GM23248 (cell line): ENCODE measurements at regions not wholly inside any gene's neighbourhood (a gene's known extent, or its start where the extent isn't known, plus 50 kb on each side); places are given as distances from the start of the nearest gene placed in this dataset.
"Not testable (repeated sequence)": the region's sequence is repeated elsewhere in the genome, so short reads cannot be mapped to it uniquely, and the experiment has no call there.

Experiments
- DNase-seq: peaks from one replicate; pipeline ENCODE4 v3.0.0-alpha.2; 2015
- H2AFZ ChIP-seq: fragments of 200-600 bp; sonication (generic); 2 replicates; pipeline ENCODE4 v1.6.1; 2016; ENCODE audit warnings: antibody characterized with exemption
- H3F3A ChIP-seq: fragments of 200-600 bp; sonication (generic); 2 replicates; pipeline ENCODE4 v1.6.1; 2016; ENCODE audit warnings: mild to moderate bottlenecking, antibody characterized with exemption, mixed run types; ENCODE audit not compliant: insufficient read depth
- H3K27ac ChIP-seq: fragments of 200-600 bp; sonication (generic); 2 replicates; pipeline ENCODE4 v1.5.1; 2016; ENCODE audit warnings: mild to moderate bottlenecking
- H3K27me3 ChIP-seq: fragments of 200-600 bp; sonication (generic); replicated peaks from 2 replicates; pipeline ENCODE4 v1.6.1; 2016; ENCODE audit warnings: mild to moderate bottlenecking; ENCODE audit not compliant: insufficient read depth
- H3K36me3 ChIP-seq: fragments of 200-600 bp; sonication (generic); 2 replicates; pipeline ENCODE4 v1.6.1; 2016; ENCODE audit warnings: low read depth, mild to moderate bottlenecking
- H3K4me1 ChIP-seq: fragments of 200-600 bp; sonication (generic); 2 replicates; pipeline ENCODE4 v1.6.1; 2016; ENCODE audit warnings: mild to moderate bottlenecking; ENCODE audit not compliant: insufficient read depth
- H3K4me2 ChIP-seq: fragments of 200-600 bp; sonication (generic); one replicate; pipeline ENCODE4 v1.6.1; 2016; ENCODE audit warnings: mild to moderate bottlenecking; ENCODE audit not compliant: unreplicated experiment
- H3K4me3 ChIP-seq: fragments of 200-600 bp; sonication (generic); 2 replicates; pipeline ENCODE4 v1.5.1; 2016; ENCODE audit warnings: mild to moderate bottlenecking
- H3K79me2 ChIP-seq: fragments of 200-600 bp; sonication (generic); 2 replicates; pipeline ENCODE4 v1.6.1; 2016; ENCODE audit warnings: mild to moderate bottlenecking; ENCODE audit not compliant: insufficient read depth
- H3K9ac ChIP-seq: fragments of 200-600 bp; sonication (generic); 2 replicates; pipeline ENCODE4 v1.6.1; 2016; ENCODE audit warnings: mild to moderate bottlenecking
- H3K9me2 ChIP-seq: fragments of 200-600 bp; sonication (generic); 2 replicates; pipeline ENCODE4 v1.6.1; 2016; ENCODE audit warnings: mixed run types, mild to moderate bottlenecking, moderate library complexity; ENCODE audit not compliant: insufficient read depth
- H3K9me3 ChIP-seq: fragments of 200-600 bp; sonication (generic); one replicate; pipeline ENCODE4 v1.6.1; 2017; ENCODE audit warnings: low read depth
- H4K20me1 ChIP-seq: fragments of 200-600 bp; sonication (generic); 2 replicates; pipeline ENCODE4 v1.6.0; 2016; ENCODE audit not compliant: insufficient read depth
- EZH2 ChIP-seq: fragments of 200-600 bp; sonication (generic); IDR thresholded peaks from 2 replicates; pipeline ENCODE4 v1.6.1; 2018; ENCODE audit warnings: antibody characterized with exemption, mild to moderate bottlenecking; ENCODE audit not compliant: insufficient read depth, poor library complexity, severe bottlenecking
- EZH2phosphoT487 ChIP-seq: fragments of 200-600 bp; sonication (generic); IDR thresholded peaks from 2 replicates; pipeline ENCODE4 v1.6.1; 2018; ENCODE audit warnings: antibody characterized with exemption, moderate library complexity, mild to moderate bottlenecking, low read depth; ENCODE audit not compliant: insufficient read depth
- WGBS, 2 experiments: methylation state at CpG; one replicate each; pipeline ENCODE4 v1.1.6; 2015 to 2017; ENCODE audit warnings: low lambda C conversion rate in 2 of 2, low coverage in 1 of 2; ENCODE audit errors: missing lambda C conversion rate in 2 of 2; 5-methylcytosine and 5-hydroxymethylcytosine counted together
- in situ Hi-C: fragments of 300-500 bp; cut with MboI; formaldehyde crosslinking; loops from 2 replicates; pipeline ENCODE4 v1.15.0; 2020

- Histone ChIP-seq H4K20me1 (no peaks in the 10 kb centered on the region), H3K9ac (no peak overlapping the region), H3K36me3 (no peaks in the 10 kb centered on the region), H3K79me2 (no peaks in the 10 kb centered on the region), H3K27ac (no peak overlapping the region), H3K4me1 (no peaks in the 10 kb centered on the region), H2AFZ (no peak overlapping the region), H3K9me2 (no peaks in the 10 kb centered on the region), H3K4me3 (no peak overlapping the region), H3K4me2 (no peak overlapping the region), H3K27me3 (no peaks in the 10 kb centered on the region), H3F3A (no peaks in the 10 kb centered on the region), H3K9me3 (no peaks in the 10 kb centered on the region)
- 0% methylated on average over 1 of the region's 1 CpG for WGBS, 2 experiments
- no peak for TF ChIP-seq EZH2
- TF ChIP-seq EZH2phosphoT487, result no peak
- in situ Hi-C loops, result no loop called here
- DNase-seq, result no peak
Observed at GRCh38 chr13:53445686-53446085, 417.1 kb downstream of the OLFM4 start.

- H3K9me2 ChIP-seq, result no peaks in the 10 kb centered on the region
- no peak overlapping the region for H3K4me2 ChIP-seq
- H3K27ac ChIP-seq, result no peak overlapping the region
- H3K36me3 ChIP-seq, result no peaks in the 10 kb centered on the region
- H4K20me1 ChIP-seq, result no peaks in the 10 kb centered on the region
- WGBS, 2 experiments, result 20 to 26% methylated on average over 4 of the region's 4 CpGs
- no peaks in the 10 kb centered on the region for H3F3A ChIP-seq
- H3K4me1 ChIP-seq, result no peaks in the 10 kb centered on the region
- H3K79me2 ChIP-seq, result no peaks in the 10 kb centered on the region
- TF ChIP-seq EZH2phosphoT487 (no peak), EZH2 (no peak)
- no peak for DNase-seq
- no peak overlapping the region for H3K4me3 ChIP-seq
- in situ Hi-C loops, result no loop called here
- H3K9me3 ChIP-seq, result no peaks in the 10 kb centered on the region
- H3K27me3 ChIP-seq, result no peaks in the 10 kb centered on the region
- no peak overlapping the region for H2AFZ ChIP-seq
- no peak overlapping the region for H3K9ac ChIP-seq
Observed at GRCh38 chr13:53447456-53447855, 418.8 kb downstream of the OLFM4 start.

GRCh38 chr13:53447863-53448262, 419.2 kb downstream of the OLFM4 start:
- no peaks in the 10 kb centered on the region for H3K36me3 ChIP-seq
- in situ Hi-C loops, result no loop called here
- H3K27ac ChIP-seq, result no peak overlapping the region
- no peaks in the 10 kb centered on the region for H3K4me1 ChIP-seq
- H2AFZ ChIP-seq, result no peak overlapping the region
- H3K27me3 ChIP-seq, result no peaks in the 10 kb centered on the region
- no peaks in the 10 kb centered on the region for H3F3A ChIP-seq
- TF ChIP-seq EZH2phosphoT487, result no peak
- no peak for TF ChIP-seq EZH2
- DNase-seq, result no peak
- no peak overlapping the region for H3K4me3 ChIP-seq
- H3K79me2 ChIP-seq, result no peaks in the 10 kb centered on the region
- no peaks in the 10 kb centered on the region for H4K20me1 ChIP-seq
- 24 to 27% methylated on average over 5 of the region's 5 CpGs for WGBS, 2 experiments
- H3K9me3 ChIP-seq, result no peaks in the 10 kb centered on the region
- no peak overlapping the region for H3K9ac ChIP-seq
- H3K4me2 ChIP-seq, result no peak overlapping the region
- no peaks in the 10 kb centered on the region for H3K9me2 ChIP-seq

GRCh38 chr13:53452263-53452808, 423.7 kb downstream of the OLFM4 start:
- 74 to 91% methylated on average over 16 to 29 of the region's 29 CpGs for WGBS, 2 experiments
- H3F3A ChIP-seq, H3K27me3 ChIP-seq, H3K36me3 ChIP-seq, in situ Hi-C loops, H3K9ac ChIP-seq, H3K4me1 ChIP-seq, H3K9me2 ChIP-seq, H3K27ac ChIP-seq, H2AFZ ChIP-seq, H3K4me3 ChIP-seq, DNase-seq, H3K79me2 ChIP-seq, H4K20me1 ChIP-seq, H3K4me2 ChIP-seq, H3K9me3 ChIP-seq: not testable (repeated sequence)

- whole genome bisulfite sequencing, 2 experiments, result 13 to 25% methylated on average over 1 of the region's 1 CpG
- H3K36me3 ChIP-seq, result no peaks in the 10 kb centered on the region
- no peak for DNase-seq
- no peaks in the 10 kb centered on the region for H3K9me3 ChIP-seq
- no peaks in the 10 kb centered on the region for H3K79me2 ChIP-seq
- H3K27ac ChIP-seq, result no peak overlapping the region
- no peaks in the 10 kb centered on the region for H3K27me3 ChIP-seq
- no peak overlapping the region for H3K4me2 ChIP-seq
- H3F3A ChIP-seq, result no peaks in the 10 kb centered on the region
- H3K9ac ChIP-seq, result no peak overlapping the region
- H3K4me3 ChIP-seq, result no peak overlapping the region
- no peak overlapping the region for H2AFZ ChIP-seq
- no peaks in the 10 kb centered on the region for H3K9me2 ChIP-seq
- in situ Hi-C loops, result no loop called here
- no peaks in the 10 kb centered on the region for H4K20me1 ChIP-seq
- no peaks in the 10 kb centered on the region for H3K4me1 ChIP-seq
- TF ChIP-seq EZH2phosphoT487, result no peak
Observed at GRCh38 chr13:53460796-53461195, 432.2 kb downstream of the OLFM4 start.
